ENCODE measurements at regions not wholly inside any gene's neighbourhood (a gene's known extent, or its start where the extent isn't known, plus 50 kb on each side); places are given as distances from the start of the nearest gene placed in this dataset.

DNA sequence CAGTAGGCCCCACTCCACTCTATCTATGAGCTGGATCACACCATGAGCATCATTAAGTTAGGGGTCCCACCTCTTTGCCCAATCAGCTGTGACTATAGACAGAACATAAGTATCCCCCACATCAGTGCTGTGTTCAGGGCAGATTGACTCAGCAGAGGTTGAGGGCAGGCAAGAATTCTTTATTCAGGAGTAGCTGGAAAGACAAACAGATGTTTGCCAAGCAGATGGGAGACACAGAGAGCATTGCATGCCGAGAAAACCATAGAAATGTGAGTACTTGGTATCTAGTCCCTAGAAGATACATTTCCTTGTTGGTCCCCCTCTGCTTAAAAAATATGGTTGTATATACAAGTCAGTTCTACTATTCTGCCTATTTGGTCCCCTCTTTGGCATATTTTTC lies 440.8 kb downstream of the RAP2B start:
- Histone ChIP-seq H2AFZ (ENCODE audit: control insufficient read depth, low read depth, low read length) (no peak overlapping the region), H3K9ac (ENCODE audit: control insufficient read depth, insufficient read depth, low read length) (no peak overlapping the region), H3K4me2 (ENCODE audit: control insufficient read depth, insufficient read depth) (no peak overlapping the region), H3K4me1 (ENCODE audit: control insufficient read depth, insufficient read depth, low read length) (no peaks in the 10 kb centered on the region), H3K4me3 (no peak overlapping the region), H4K20me1 (ENCODE audit: control insufficient read depth, insufficient read depth) (no peaks in the 10 kb centered on the region), H3K27ac (ENCODE audit: control insufficient read depth, insufficient read depth) (no peak overlapping the region), H3K27me3 (replicated peaks in 1 of 2; ENCODE audit: control insufficient read depth in 2 of 2, insufficient read depth in 2 of 2, low read length in 1 of 2) (no peaks in the 10 kb centered on the region), H3K36me3 (ENCODE audit: control insufficient read depth in 2 of 2, insufficient read depth in 2 of 2, low read length in 1 of 2) (no peaks in the 10 kb centered on the region), H3K9me3 (replicated peaks; ENCODE audit: control insufficient read depth, insufficient read depth, low read length) (no peaks in the 10 kb centered on the region), H3K79me2 (ENCODE audit: control insufficient read depth, insufficient read depth, low read length) (no peaks in the 10 kb centered on the region)
- TF ChIP-seq NFYA (IDR thresholded peaks at IDR 0.05; ENCODE audit: borderline replicate concordance, low read depth, low read length): no peak
- TF ChIP-seq, protein P1, sequence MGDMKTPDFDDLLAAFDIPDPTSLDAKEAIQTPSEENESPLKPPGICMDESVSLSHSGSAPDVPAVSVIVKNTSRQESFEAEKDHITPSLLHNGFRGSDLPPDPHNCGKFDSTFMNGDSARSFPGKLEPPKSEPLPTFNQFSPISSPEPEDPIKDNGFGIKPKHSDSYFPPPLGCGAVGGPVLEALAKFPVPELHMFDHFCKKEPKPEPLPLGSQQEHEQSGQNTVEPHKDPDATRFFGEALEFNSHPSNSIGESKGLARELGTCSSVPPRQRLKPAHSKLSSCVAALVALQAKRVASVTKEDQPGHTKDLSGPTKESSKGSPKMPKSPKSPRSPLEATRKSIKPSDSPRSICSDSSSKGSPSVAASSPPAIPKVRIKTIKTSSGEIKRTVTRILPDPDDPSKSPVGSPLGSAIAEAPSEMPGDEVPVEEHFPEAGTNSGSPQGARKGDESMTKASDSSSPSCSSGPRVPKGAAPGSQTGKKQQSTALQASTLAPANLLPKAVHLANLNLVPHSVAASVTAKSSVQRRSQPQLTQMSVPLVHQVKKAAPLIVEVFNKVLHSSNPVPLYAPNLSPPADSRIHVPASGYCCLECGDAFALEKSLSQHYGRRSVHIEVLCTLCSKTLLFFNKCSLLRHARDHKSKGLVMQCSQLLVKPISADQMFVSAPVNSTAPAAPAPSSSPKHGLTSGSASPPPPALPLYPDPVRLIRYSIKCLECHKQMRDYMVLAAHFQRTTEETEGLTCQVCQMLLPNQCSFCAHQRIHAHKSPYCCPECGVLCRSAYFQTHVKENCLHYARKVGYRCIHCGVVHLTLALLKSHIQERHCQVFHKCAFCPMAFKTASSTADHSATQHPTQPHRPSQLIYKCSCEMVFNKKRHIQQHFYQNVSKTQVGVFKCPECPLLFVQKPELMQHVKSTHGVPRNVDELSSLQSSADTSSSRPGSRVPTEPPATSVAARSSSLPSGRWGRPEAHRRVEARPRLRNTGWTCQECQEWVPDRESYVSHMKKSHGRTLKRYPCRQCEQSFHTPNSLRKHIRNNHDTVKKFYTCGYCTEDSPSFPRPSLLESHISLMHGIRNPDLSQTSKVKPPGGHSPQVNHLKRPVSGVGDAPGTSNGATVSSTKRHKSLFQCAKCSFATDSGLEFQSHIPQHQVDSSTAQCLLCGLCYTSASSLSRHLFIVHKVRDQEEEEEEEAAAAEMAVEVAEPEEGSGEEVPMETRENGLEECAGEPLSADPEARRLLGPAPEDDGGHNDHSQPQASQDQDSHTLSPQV (IDR thresholded peaks at IDR 0.05): no peak
- SMC1A ChIA-PET (ENCODE audit: uncharacterized antibody, unreplicated experiment): no interaction called here
- ATAC-seq (no peak), FAIRE-seq (no peak), DNase-seq (ENCODE audit: low read depth, low spot score) (no peak)
- POLR2A ChIA-PET: no interaction called here
- intact Hi-C loops (cut with micrococcal nuclease; ENCODE audit: unreplicated experiment) (no loop called here), in situ Hi-C loops (cut with MboI) (no loop called here)
- CTCF ChIA-PET: no interaction called here
- no TSS peak for BruUV-seq (replicated peaks)
- WGBS (ENCODE audit: insufficient coverage, insufficient replicate concordance, low lambda C conversion rate, missing lambda C conversion rate): 0% methylated on average over 1 of the region's 1 CpG
- RAD21 ChIA-PET (ENCODE audit: unreplicated experiment): no interaction called here

DNA sequence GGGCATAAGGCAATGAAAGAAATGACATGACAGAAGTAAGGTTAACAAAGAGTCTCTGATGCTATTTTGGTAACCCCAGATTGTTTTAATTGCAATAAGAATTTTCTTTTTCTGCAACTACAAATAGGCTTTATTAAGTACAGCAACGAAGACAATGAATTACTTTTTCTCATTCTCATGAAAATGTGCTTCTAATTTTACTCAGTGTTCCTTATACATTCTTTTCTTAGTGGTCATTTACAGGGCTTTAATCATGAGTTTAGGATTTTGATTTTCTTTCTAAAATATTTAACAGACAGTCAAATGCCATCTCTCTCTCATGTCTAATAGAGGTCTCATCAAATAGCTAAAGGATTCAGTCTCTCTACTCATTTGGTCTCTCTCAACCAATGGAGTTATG lies 452.1 kb downstream of the RAP2B start:
- H3K27ac ChIP-seq (ENCODE audit: control insufficient read depth, insufficient read depth): no peak overlapping the region
- CTCF ChIA-PET: interaction anchor here (0.9 kb wide), 1 partner anchor 19 kb away, joined by 3 read pairs; no protein-coding TSS in a partner anchor
- H4K20me1 ChIP-seq (ENCODE audit: control insufficient read depth, insufficient read depth): no peaks in the 10 kb centered on the region
- TF ChIP-seq ZSCAN29 (IDR thresholded peaks at IDR 0.05) (no peak), MEF2B (IDR thresholded peaks at IDR 0.05; ENCODE audit: partially characterized antibody, poor library complexity, severe bottlenecking) (no peak), ZNF217 (IDR thresholded peaks at IDR 0.05) (no peak), EZH2 (IDR thresholded peaks at IDR 0.05; ENCODE audit: borderline replicate concordance, control insufficient read depth, low read depth, low read length) (no peak), RBBP5 (conservative IDR thresholded peaks at IDR 0.05) (no peak), CBX5 (IDR thresholded peaks at IDR 0.05; ENCODE audit: low read depth) (no peak), RCOR1 (conservative IDR thresholded peaks at IDR 0.05; ENCODE audit: low read depth, low read length) (no peak), NFYA (IDR thresholded peaks at IDR 0.05; ENCODE audit: borderline replicate concordance, low read depth, low read length) (no peak)
- no peaks in the 10 kb centered on the region for H3K9me3 ChIP-seq (replicated peaks; ENCODE audit: control insufficient read depth, insufficient read depth, low read length)
- H3K4me1 ChIP-seq (ENCODE audit: control insufficient read depth, insufficient read depth, low read length): no peaks in the 10 kb centered on the region
- H3K79me2 ChIP-seq (ENCODE audit: control insufficient read depth, insufficient read depth, low read length): no peaks in the 10 kb centered on the region
- in situ Hi-C loops (cut with MboI): no loop called here
- FAIRE-seq (no peak), ATAC-seq (no peak), DNase-seq (ENCODE audit: low read depth, low spot score) (no peak)
- intact Hi-C loops (cut with micrococcal nuclease; ENCODE audit: unreplicated experiment): no loop called here
- H3K36me3 ChIP-seq (ENCODE audit: control insufficient read depth in 2 of 2, insufficient read depth in 2 of 2, low read length in 1 of 2): no peaks in the 10 kb centered on the region
- no peaks in the 10 kb centered on the region for H3K27me3 ChIP-seq (replicated peaks in 1 of 2; ENCODE audit: control insufficient read depth in 2 of 2, insufficient read depth in 2 of 2, low read length in 1 of 2)
- POLR2A ChIA-PET: no interaction called here
- WGBS (ENCODE audit: insufficient coverage, insufficient replicate concordance, low lambda C conversion rate, missing lambda C conversion rate): 44% methylated on average over 1 of the region's 1 CpG
- no TSS peak for BruUV-seq (replicated peaks)
- SMC1A ChIA-PET (ENCODE audit: uncharacterized antibody, unreplicated experiment): interaction anchor here (1.3 kb wide), 1 partner anchor 8 kb away, joined by 5 read pairs; no protein-coding TSS in a partner anchor
- H2AFZ ChIP-seq (ENCODE audit: control insufficient read depth, low read depth, low read length): no peak overlapping the region
- no peak overlapping the region for H3K4me2 ChIP-seq (ENCODE audit: control insufficient read depth, insufficient read depth)
- H3K4me3 ChIP-seq: no peak overlapping the region
- RAD21 ChIA-PET (ENCODE audit: unreplicated experiment): no interaction called here
- H3K9ac ChIP-seq (ENCODE audit: control insufficient read depth, insufficient read depth, low read length): no peak overlapping the region

Measured in GM12878 (cell line).